Liver (tissue), 8 donors: ENCODE measurements at regions not wholly inside any gene's neighbourhood (a gene's known extent, or its start where the extent isn't known, plus 50 kb on each side); places are given as distances from the start of the nearest gene placed in this dataset.

Experiments used
- DNase-seq: peaks from one replicate; pipeline ENCODE4 v3.0.0-alpha.2; 2017; ENCODE audit warnings: low spot score
- H3K27ac ChIP-seq, 2 donors: one replicate each; pipeline ENCODE4 v1.7.0; 2013; ENCODE audit warnings: inconsistent platforms in 2 of 2, low read length in 2 of 2, control low read depth in 1 of 2, low read depth in 1 of 2, mild to moderate bottlenecking in 1 of 2
- H3K27me3 ChIP-seq, 4 donors: one replicate each; pipeline versions ENCODE4 v1.6.1 to v1.7.0; 2013; ENCODE audit warnings: low read length in 3 of 4, inconsistent platforms in 1 of 4, mild to moderate bottlenecking in 1 of 4, moderate library complexity in 1 of 4; ENCODE audit not compliant: control insufficient read depth in 4 of 4, insufficient read depth in 4 of 4
- H3K36me3 ChIP-seq, 4 donors: one replicate each; pipeline versions ENCODE4 v1.6.1 to v1.7.0; 2013; ENCODE audit warnings: low read length in 3 of 4, mild to moderate bottlenecking in 3 of 4, low read depth in 1 of 4, moderate library complexity in 1 of 4; ENCODE audit not compliant: control insufficient read depth in 4 of 4, insufficient read depth in 3 of 4
- H3K4me1 ChIP-seq, 4 donors: one replicate each; pipeline versions ENCODE4 v1.6.1 to v1.7.0; 2013; ENCODE audit warnings: low read length in 3 of 4, mild to moderate bottlenecking in 3 of 4, moderate library complexity in 1 of 4; ENCODE audit not compliant: control insufficient read depth in 4 of 4, insufficient read depth in 4 of 4
- H3K4me3 ChIP-seq, 3 donors: one replicate each; pipeline versions ENCODE4 v1.6.1 to v1.7.0; 2013; ENCODE audit warnings: low read length in 3 of 3, control low read depth in 1 of 3, low read depth in 1 of 3, mild to moderate bottlenecking in 1 of 3
- H3K9ac ChIP-seq, 2 donors: one replicate each; pipeline ENCODE4 v1.7.0; 2013; ENCODE audit warnings: low read length in 2 of 2, mild to moderate bottlenecking in 2 of 2, moderate library complexity in 2 of 2, control low read depth in 1 of 2, low read depth in 1 of 2
- H3K9me3 ChIP-seq, 4 donors: one replicate each; pipeline versions ENCODE4 v1.6.1 to v1.7.0; 2013; ENCODE audit warnings: low read length in 3 of 4; ENCODE audit not compliant: control insufficient read depth in 4 of 4
- EGR1 ChIP-seq, 2 donors: IDR thresholded peaks; 2 replicates each; pipeline ENCODE4 v1.6.1; 2016 to 2018; ENCODE audit warnings: antibody characterized with exemption in 2 of 2, low read depth in 2 of 2
- FOXA1 ChIP-seq: IDR thresholded peaks from 2 replicates; pipeline ENCODE4 v1.6.1; 2016; ENCODE audit warnings: antibody characterized with exemption
- FOXA2 ChIP-seq: IDR thresholded peaks from 2 replicates; pipeline ENCODE4 v1.6.1; 2016; ENCODE audit warnings: antibody characterized with exemption
- GABPA ChIP-seq, 2 donors: IDR thresholded peaks in 1 of 2; conservative IDR thresholded peaks in 1 of 2; 2 replicates each; pipeline ENCODE4 v1.6.1; 2016; ENCODE audit warnings: antibody characterized with exemption in 2 of 2, mild to moderate bottlenecking in 1 of 2, moderate library complexity in 1 of 2
- HNF4A ChIP-seq, 2 donors: conservative IDR thresholded peaks; 2 replicates each; pipeline ENCODE4 v1.6.1; 2016; ENCODE audit warnings: antibody characterized with exemption in 2 of 2, mild to moderate bottlenecking in 2 of 2
- HNF4G ChIP-seq: IDR thresholded peaks from 2 replicates; pipeline ENCODE4 v1.6.1; 2016; ENCODE audit warnings: antibody characterized with exemption
- JUND ChIP-seq, 2 donors: IDR thresholded peaks; 2 replicates each; pipeline ENCODE4 v1.6.1; 2016; ENCODE audit warnings: antibody characterized with exemption in 2 of 2
- NR2F2 ChIP-seq: IDR thresholded peaks from 2 replicates; pipeline ENCODE4 v1.6.1; 2016; ENCODE audit warnings: antibody characterized with exemption
- RAD21 ChIP-seq, 2 donors: IDR thresholded peaks; 2 replicates each; pipeline ENCODE4 v1.6.1; 2016; ENCODE audit warnings: antibody characterized with exemption in 2 of 2, mild to moderate bottlenecking in 2 of 2
- RXRA ChIP-seq, 2 donors: IDR thresholded peaks; 2 replicates each; pipeline ENCODE4 v1.6.1; 2017 to 2018; ENCODE audit warnings: antibody characterized with exemption in 2 of 2, mild to moderate bottlenecking in 1 of 2
- SP1 ChIP-seq: IDR thresholded peaks from 2 replicates; pipeline ENCODE4 v1.6.1; 2018; ENCODE audit warnings: antibody characterized with exemption, mild to moderate bottlenecking
- TAF1 ChIP-seq: conservative IDR thresholded peaks from 2 replicates; pipeline ENCODE4 v1.6.1; 2016; ENCODE audit warnings: antibody characterized with exemption, mild to moderate bottlenecking
- YY1 ChIP-seq: IDR thresholded peaks from 2 replicates; pipeline ENCODE4 v1.6.1; 2016; ENCODE audit warnings: antibody characterized with exemption, mild to moderate bottlenecking
- WGBS: extraction: QIAGEN DNeasy Blood & Tissue Kit; methylation state at CpG from one replicate; pipeline ENCODE4 v1.1.7; 2013; 5-methylcytosine and 5-hydroxymethylcytosine counted together
- TF ChIP-seq, protein P1 (sequence below): IDR thresholded peaks from 2 replicates; pipeline ENCODE4 v1.6.1; 2016; ENCODE audit warnings: antibody characterized with exemption
- TF ChIP-seq, protein P2 (sequence below): fragments of 150-350 bp; IDR thresholded peaks from 2 replicates; pipeline ENCODE4 v1.5.1; 2017; ENCODE audit warnings: improper control_type of control experiment, low read depth, low read length; ENCODE audit not compliant: missing input control
- TF ChIP-seq, protein P3 (sequence below): IDR thresholded peaks from 2 replicates; pipeline ENCODE4 v1.6.1; 2016; ENCODE audit warnings: antibody characterized with exemption
- TF ChIP-seq, protein P4 (sequence below): IDR thresholded peaks from 2 replicates; pipeline ENCODE4 v1.6.1; 2016; ENCODE audit warnings: antibody characterized with exemption
- TF ChIP-seq, protein P5 (sequence below): IDR thresholded peaks from 2 replicates; pipeline ENCODE4 v1.6.1; 2016; ENCODE audit warnings: antibody characterized with exemption, mild to moderate bottlenecking
- donor health status: healthy.
- donor health status: healthy.
- donor health status: healthy.
- donor health status: healthy.
- donor health status: healthy.

DNA sequence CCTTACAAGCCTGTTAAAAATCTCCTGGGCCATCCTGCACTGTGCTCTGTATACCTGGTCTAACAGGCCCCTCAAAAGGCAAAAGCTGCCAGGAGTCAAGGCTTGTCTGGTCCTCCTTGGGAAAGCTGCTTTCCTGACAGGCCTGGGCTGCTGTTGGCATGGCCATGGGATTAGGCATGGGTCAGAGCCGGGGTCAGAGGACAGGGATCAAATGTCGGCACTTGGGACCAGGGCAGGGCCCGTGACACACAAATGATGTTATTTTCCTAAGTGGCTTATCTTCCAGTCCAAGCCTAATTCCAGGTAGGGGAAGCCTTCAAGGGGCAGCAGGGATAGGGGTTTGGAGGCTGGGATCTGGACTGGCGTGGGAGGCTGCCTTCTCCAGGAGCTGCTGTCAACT lies 191.5 kb upstream of the GPR26 start:
- peaks cover 3 to 12% (median 10%) of the 10 kb centered on the region in 4 donors for H3K4me1 ChIP-seq
- no peak overlapping the region for H3K27ac ChIP-seq
- H3K9ac ChIP-seq, result no peak overlapping the region
- DNase-seq, result no peak
- no peaks in the 10 kb centered on the region for H3K36me3 ChIP-seq
- WGBS, result 78% methylated on average over 4 of the region's 4 CpGs
- TF ChIP-seq FOXA1 (no peak), RAD21 (IDR thresholded peaks at IDR 0.05) (no peak)
- TF ChIP-seq, protein P1, sequence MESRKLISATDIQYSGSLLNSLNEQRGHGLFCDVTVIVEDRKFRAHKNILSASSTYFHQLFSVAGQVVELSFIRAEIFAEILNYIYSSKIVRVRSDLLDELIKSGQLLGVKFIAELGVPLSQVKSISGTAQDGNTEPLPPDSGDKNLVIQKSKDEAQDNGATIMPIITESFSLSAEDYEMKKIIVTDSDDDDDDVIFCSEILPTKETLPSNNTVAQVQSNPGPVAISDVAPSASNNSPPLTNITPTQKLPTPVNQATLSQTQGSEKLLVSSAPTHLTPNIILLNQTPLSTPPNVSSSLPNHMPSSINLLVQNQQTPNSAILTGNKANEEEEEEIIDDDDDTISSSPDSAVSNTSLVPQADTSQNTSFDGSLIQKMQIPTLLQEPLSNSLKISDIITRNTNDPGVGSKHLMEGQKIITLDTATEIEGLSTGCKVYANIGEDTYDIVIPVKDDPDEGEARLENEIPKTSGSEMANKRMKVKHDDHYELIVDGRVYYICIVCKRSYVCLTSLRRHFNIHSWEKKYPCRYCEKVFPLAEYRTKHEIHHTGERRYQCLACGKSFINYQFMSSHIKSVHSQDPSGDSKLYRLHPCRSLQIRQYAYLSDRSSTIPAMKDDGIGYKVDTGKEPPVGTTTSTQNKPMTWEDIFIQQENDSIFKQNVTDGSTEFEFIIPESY, result no peak
- H3K9me3 ChIP-seq, result no peaks in the 10 kb centered on the region
- H3K27me3 ChIP-seq, result no peaks in the 10 kb centered on the region
- H3K4me3 ChIP-seq, result no peak overlapping the region

DNA sequence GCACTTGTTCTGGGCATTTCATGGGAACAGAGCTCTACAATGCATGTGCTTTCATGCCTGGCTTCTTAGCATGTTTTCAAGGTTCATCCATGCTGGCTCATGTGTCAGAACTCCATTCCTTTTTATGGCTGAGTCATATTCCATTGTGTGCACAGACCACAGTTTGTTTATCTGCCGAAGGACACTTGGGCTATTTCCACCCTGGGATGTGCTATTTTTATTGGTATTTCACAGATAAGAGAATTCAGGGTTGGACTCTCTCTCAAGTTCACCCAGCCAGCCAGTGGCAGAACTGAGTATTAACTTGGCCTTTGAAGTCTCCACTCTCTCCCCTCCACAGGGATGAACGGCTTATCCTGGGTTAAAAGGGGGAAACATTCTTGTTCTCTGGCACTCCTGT lies 190.7 kb upstream of the GPR26 start:
- H3K9me3 ChIP-seq, result no peaks in the 10 kb centered on the region
- no peak for TF ChIP-seq GABPA (IDR thresholded peaks at IDR 0.05 in 1 of 2, conservative IDR thresholded peaks at IDR 0.05 in 1 of 2)
- no peak for TF ChIP-seq NR2F2
- TF ChIP-seq, protein P2, sequence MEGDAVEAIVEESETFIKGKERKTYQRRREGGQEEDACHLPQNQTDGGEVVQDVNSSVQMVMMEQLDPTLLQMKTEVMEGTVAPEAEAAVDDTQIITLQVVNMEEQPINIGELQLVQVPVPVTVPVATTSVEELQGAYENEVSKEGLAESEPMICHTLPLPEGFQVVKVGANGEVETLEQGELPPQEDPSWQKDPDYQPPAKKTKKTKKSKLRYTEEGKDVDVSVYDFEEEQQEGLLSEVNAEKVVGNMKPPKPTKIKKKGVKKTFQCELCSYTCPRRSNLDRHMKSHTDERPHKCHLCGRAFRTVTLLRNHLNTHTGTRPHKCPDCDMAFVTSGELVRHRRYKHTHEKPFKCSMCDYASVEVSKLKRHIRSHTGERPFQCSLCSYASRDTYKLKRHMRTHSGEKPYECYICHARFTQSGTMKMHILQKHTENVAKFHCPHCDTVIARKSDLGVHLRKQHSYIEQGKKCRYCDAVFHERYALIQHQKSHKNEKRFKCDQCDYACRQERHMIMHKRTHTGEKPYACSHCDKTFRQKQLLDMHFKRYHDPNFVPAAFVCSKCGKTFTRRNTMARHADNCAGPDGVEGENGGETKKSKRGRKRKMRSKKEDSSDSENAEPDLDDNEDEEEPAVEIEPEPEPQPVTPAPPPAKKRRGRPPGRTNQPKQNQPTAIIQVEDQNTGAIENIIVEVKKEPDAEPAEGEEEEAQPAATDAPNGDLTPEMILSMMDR, result no peak
- TF ChIP-seq RAD21 (IDR thresholded peaks at IDR 0.05), result no peak
- TF ChIP-seq FOXA2, result no peak
- no peak for TF ChIP-seq JUND (IDR thresholded peaks at IDR 0.05)
- TF ChIP-seq, protein P3, sequence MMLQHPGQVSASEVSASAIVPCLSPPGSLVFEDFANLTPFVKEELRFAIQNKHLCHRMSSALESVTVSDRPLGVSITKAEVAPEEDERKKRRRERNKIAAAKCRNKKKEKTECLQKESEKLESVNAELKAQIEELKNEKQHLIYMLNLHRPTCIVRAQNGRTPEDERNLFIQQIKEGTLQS, result no peak
- TF ChIP-seq, protein P4, sequence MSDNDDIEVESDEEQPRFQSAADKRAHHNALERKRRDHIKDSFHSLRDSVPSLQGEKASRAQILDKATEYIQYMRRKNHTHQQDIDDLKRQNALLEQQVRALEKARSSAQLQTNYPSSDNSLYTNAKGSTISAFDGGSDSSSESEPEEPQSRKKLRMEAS, result no peak
- TF ChIP-seq YY1, result no peak
- TF ChIP-seq SP1, result no peak
- TF ChIP-seq HNF4A (conservative IDR thresholded peaks at IDR 0.05), result no peak
- TF ChIP-seq FOXA1, result no peak
- TF ChIP-seq, protein P1, result no peak
- TF ChIP-seq, protein P5, sequence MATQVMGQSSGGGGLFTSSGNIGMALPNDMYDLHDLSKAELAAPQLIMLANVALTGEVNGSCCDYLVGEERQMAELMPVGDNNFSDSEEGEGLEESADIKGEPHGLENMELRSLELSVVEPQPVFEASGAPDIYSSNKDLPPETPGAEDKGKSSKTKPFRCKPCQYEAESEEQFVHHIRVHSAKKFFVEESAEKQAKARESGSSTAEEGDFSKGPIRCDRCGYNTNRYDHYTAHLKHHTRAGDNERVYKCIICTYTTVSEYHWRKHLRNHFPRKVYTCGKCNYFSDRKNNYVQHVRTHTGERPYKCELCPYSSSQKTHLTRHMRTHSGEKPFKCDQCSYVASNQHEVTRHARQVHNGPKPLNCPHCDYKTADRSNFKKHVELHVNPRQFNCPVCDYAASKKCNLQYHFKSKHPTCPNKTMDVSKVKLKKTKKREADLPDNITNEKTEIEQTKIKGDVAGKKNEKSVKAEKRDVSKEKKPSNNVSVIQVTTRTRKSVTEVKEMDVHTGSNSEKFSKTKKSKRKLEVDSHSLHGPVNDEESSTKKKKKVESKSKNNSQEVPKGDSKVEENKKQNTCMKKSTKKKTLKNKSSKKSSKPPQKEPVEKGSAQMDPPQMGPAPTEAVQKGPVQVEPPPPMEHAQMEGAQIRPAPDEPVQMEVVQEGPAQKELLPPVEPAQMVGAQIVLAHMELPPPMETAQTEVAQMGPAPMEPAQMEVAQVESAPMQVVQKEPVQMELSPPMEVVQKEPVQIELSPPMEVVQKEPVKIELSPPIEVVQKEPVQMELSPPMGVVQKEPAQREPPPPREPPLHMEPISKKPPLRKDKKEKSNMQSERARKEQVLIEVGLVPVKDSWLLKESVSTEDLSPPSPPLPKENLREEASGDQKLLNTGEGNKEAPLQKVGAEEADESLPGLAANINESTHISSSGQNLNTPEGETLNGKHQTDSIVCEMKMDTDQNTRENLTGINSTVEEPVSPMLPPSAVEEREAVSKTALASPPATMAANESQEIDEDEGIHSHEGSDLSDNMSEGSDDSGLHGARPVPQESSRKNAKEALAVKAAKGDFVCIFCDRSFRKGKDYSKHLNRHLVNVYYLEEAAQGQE, result no peak
- TF ChIP-seq EGR1 (IDR thresholded peaks at IDR 0.05; ENCODE audit: low read depth in 2 of 2), result no peak
- TF ChIP-seq RXRA (IDR thresholded peaks at IDR 0.05), result no peak
- TF ChIP-seq HNF4G, result no peak
- TF ChIP-seq TAF1, result no peak
- H3K27ac ChIP-seq, result no peak overlapping the region
- 37% methylated on average over 2 of the region's 2 CpGs for WGBS
- no peak for DNase-seq
- H3K9ac ChIP-seq, result no peak overlapping the region
- no peaks in the 10 kb centered on the region for H3K36me3 ChIP-seq
- no peak overlapping the region for H3K4me3 ChIP-seq
- peaks cover 3 to 12% (median 10%) of the 10 kb centered on the region in 4 donors for H3K4me1 ChIP-seq
- H3K27me3 ChIP-seq, result no peaks in the 10 kb centered on the region
